GM04503 (cell line): ENCODE measurements at regions not wholly inside any gene's neighbourhood (a gene's known extent, or its start where the extent isn't known, plus 50 kb on each side); places are given as distances from the start of the nearest gene placed in this dataset.

Experiments used
- DNase-seq: peaks from one replicate; pipeline ENCODE4 v3.0.0-alpha.2; 2012; ENCODE audit warnings: low read depth

GRCh38 chr4:157664726-157665125 is 444.2 kb downstream of the GRIA2 start:
- peak; percentile 26 for DNase-seq

- no peak for DNase-seq
Observed at GRCh38 chr4:157655096-157655809, 434.7 kb downstream of the GRIA2 start.

- no peak for DNase-seq
Observed at GRCh38 chr4:157643257-157643656, 422.7 kb downstream of the GRIA2 start.

- DNase-seq, result no peak
Observed at GRCh38 chr4:157634057-157634456, 413.5 kb downstream of the GRIA2 start.

- no peak for DNase-seq
Observed at GRCh38 chr4:157616741-157617472, 396.4 kb downstream of the GRIA2 start.

GRCh38 chr4:157607996-157608395 is 387.5 kb downstream of the GRIA2 start:
- DNase-seq, result no peak

GRCh38 chr4:157600583-157600982 is 380.1 kb downstream of the GRIA2 start:
- DNase-seq, result no peak

GRCh38 chr4:157591245-157591644 is 370.7 kb downstream of the GRIA2 start:
- no peak for DNase-seq

GRCh38 chr4:157590679-157591078 is 370.2 kb downstream of the GRIA2 start:
- DNase-seq, result no peak

- DNase-seq, result no peak
Observed at GRCh38 chr4:157587681-157588423, 367.3 kb downstream of the GRIA2 start.

GRCh38 chr4:157582141-157582540 is 361.6 kb downstream of the GRIA2 start:
- no peak for DNase-seq

- DNase-seq, result no peak
Observed at GRCh38 chr4:157576671-157577217, 356.2 kb downstream of the GRIA2 start.

- DNase-seq, result no peak
Observed at GRCh38 chr4:157575339-157575738, 354.8 kb downstream of the GRIA2 start.

GRCh38 chr4:157574606-157575005 is 354.1 kb downstream of the GRIA2 start:
- DNase-seq, result no peak

- DNase-seq, result no peak
Observed at GRCh38 chr4:157572951-157573350, 352.4 kb downstream of the GRIA2 start.

- no peak for DNase-seq
Observed at GRCh38 chr4:157572284-157572683, 351.8 kb downstream of the GRIA2 start.

- DNase-seq, result no peak
Observed at GRCh38 chr4:157564771-157565170, 344.2 kb downstream of the GRIA2 start.

GRCh38 chr4:157564218-157564617 is 343.7 kb downstream of the GRIA2 start:
- DNase-seq, result no peak

- DNase-seq, result no peak
Observed at GRCh38 chr4:157558016-157558415, 337.5 kb downstream of the GRIA2 start.

- no peak for DNase-seq
Observed at GRCh38 chr4:157550028-157550427, 329.5 kb downstream of the GRIA2 start.

GRCh38 chr4:157527954-157528353 is 307.4 kb downstream of the GRIA2 start:
- no peak for DNase-seq

GRCh38 chr4:157521906-157522305 is 301.4 kb downstream of the GRIA2 start:
- DNase-seq, result no peak

- DNase-seq, result no peak
Observed at GRCh38 chr4:157514711-157515110, 294.2 kb downstream of the GRIA2 start.
